Spinal cord (tissue), 9 donors: ENCODE measurements at regions not wholly inside any gene's neighbourhood (a gene's known extent, or its start where the extent isn't known, plus 50 kb on each side); places are given as distances from the start of the nearest gene placed in this dataset.

Source experiments
- DNase-seq, 6 donors: peaks; one replicate each; pipeline versions ENCODE4 v3.0.0 to v3.0.0-alpha.2; 2013 to 2015; ENCODE audit warnings: low spot score in 6 of 6, low read depth in 4 of 6
- H3K27ac ChIP-seq: one replicate; pipeline ENCODE4 v1.5.1; 2013; ENCODE audit warnings: low read depth, low read length, control low read depth
- H3K27me3 ChIP-seq: one replicate; pipeline ENCODE4 v1.6.1; 2013; ENCODE audit warnings: low read length; ENCODE audit not compliant: control insufficient read depth, insufficient read depth
- H3K36me3 ChIP-seq: one replicate; pipeline ENCODE4 v1.6.1; 2013; ENCODE audit warnings: low read length; ENCODE audit not compliant: control insufficient read depth, insufficient read depth
- H3K4me1 ChIP-seq: one replicate; pipeline ENCODE4 v1.6.1; 2013; ENCODE audit warnings: low read length; ENCODE audit not compliant: control insufficient read depth, insufficient read depth
- H3K4me3 ChIP-seq: one replicate; pipeline ENCODE4 v1.5.1; 2013; ENCODE audit warnings: low read depth, low read length, control low read depth
- H3K9me3 ChIP-seq: one replicate; pipeline ENCODE4 v1.6.1; 2013; ENCODE audit warnings: low read length; ENCODE audit not compliant: control insufficient read depth, insufficient read depth
- WGBS: methylation state at CpG from one replicate; pipeline ENCODE4 v1.1.5; 2013; ENCODE audit warnings: missing lambda C conversion rate; ENCODE audit not compliant: insufficient coverage; 5-methylcytosine and 5-hydroxymethylcytosine counted together
- donor health status: healthy.

GRCh38 chr19:28940751-28941500 is 272.0 kb downstream of the UQCRFS1 start:
- WGBS: 73% methylated on average over 5 of the region's 7 CpGs
- Histone ChIP-seq H3K36me3 (no peaks in the 10 kb centered on the region), H3K9me3 (no peaks in the 10 kb centered on the region), H3K27me3 (no peaks in the 10 kb centered on the region), H3K4me1 (no peaks in the 10 kb centered on the region), H3K4me3 (no peak overlapping the region), H3K27ac (no peak overlapping the region)
- no peak for DNase-seq

- no peak for DNase-seq
- Histone ChIP-seq H3K36me3 (no peaks in the 10 kb centered on the region), H3K4me3 (no peak overlapping the region), H3K4me1 (no peaks in the 10 kb centered on the region), H3K27me3 (no peaks in the 10 kb centered on the region), H3K27ac (no peak overlapping the region), H3K9me3 (no peaks in the 10 kb centered on the region)
Observed at GRCh38 chr19:28939236-28939635, 273.7 kb downstream of the UQCRFS1 start.

- DNase-seq: no peak
- Histone ChIP-seq H3K27me3 (no peaks in the 10 kb centered on the region), H3K4me1 (no peaks in the 10 kb centered on the region), H3K4me3 (no peak overlapping the region), H3K36me3 (no peaks in the 10 kb centered on the region), H3K9me3 (no peaks in the 10 kb centered on the region), H3K27ac (no peak overlapping the region)
- no CpG with 5 or more reads among the region's 1 CpG for WGBS
Observed at GRCh38 chr19:28936001-28936400, 276.9 kb downstream of the UQCRFS1 start.

GRCh38 chr19:28934631-28935030 is 278.3 kb downstream of the UQCRFS1 start:
- H3K9me3 ChIP-seq: no peaks in the 10 kb centered on the region
- H3K27me3 ChIP-seq: no peaks in the 10 kb centered on the region
- H3K4me3 ChIP-seq: no peak overlapping the region
- no peak for DNase-seq
- no peaks in the 10 kb centered on the region for H3K4me1 ChIP-seq
- H3K27ac ChIP-seq: no peak overlapping the region
- no peaks in the 10 kb centered on the region for H3K36me3 ChIP-seq

GRCh38 chr19:28933039-28933438 is 279.9 kb downstream of the UQCRFS1 start:
- H3K9me3 ChIP-seq: no peaks in the 10 kb centered on the region
- H3K36me3 ChIP-seq: no peaks in the 10 kb centered on the region
- no peaks in the 10 kb centered on the region for H3K4me1 ChIP-seq
- no peaks in the 10 kb centered on the region for H3K27me3 ChIP-seq
- no peak for DNase-seq
- 100% methylated on average over 1 of the region's 4 CpGs for WGBS
- no peak overlapping the region for H3K27ac ChIP-seq
- H3K4me3 ChIP-seq: no peak overlapping the region

GRCh38 chr19:28932446-28932845 is 280.5 kb downstream of the UQCRFS1 start:
- WGBS: 79% methylated on average over 3 of the region's 3 CpGs
- no peaks in the 10 kb centered on the region for H3K36me3 ChIP-seq

GRCh38 chr19:28929006-28929405 is 283.9 kb downstream of the UQCRFS1 start:
- Histone ChIP-seq H3K9me3 (no peaks in the 10 kb centered on the region), H3K27me3 (no peaks in the 10 kb centered on the region), H3K4me3 (no peak overlapping the region), H3K27ac (no peak overlapping the region), H3K4me1 (no peaks in the 10 kb centered on the region), H3K36me3 (no peaks in the 10 kb centered on the region)
- no CpG with 5 or more reads among the region's 3 CpGs for WGBS
- no peak for DNase-seq

More at GRCh38 chr19:28932446-28932845, 280.5 kb downstream of the UQCRFS1 start:
- Histone ChIP-seq H3K4me3 (no peak overlapping the region), H3K27me3 (no peaks in the 10 kb centered on the region), H3K9me3 (no peaks in the 10 kb centered on the region), H3K27ac (no peak overlapping the region), H3K4me1 (no peaks in the 10 kb centered on the region)
- DNase-seq: no peak

- no peak for DNase-seq
- no peak overlapping the region for H3K27ac ChIP-seq
- no peaks in the 10 kb centered on the region for H3K4me1 ChIP-seq
- H3K4me3 ChIP-seq: no peak overlapping the region
- H3K36me3 ChIP-seq: no peaks in the 10 kb centered on the region
- 100% methylated on average over 2 of the region's 4 CpGs for WGBS
- no peaks in the 10 kb centered on the region for H3K9me3 ChIP-seq
- H3K27me3 ChIP-seq: no peaks in the 10 kb centered on the region
Observed at GRCh38 chr19:28927456-28927855, 285.5 kb downstream of the UQCRFS1 start.

- no peak overlapping the region for H3K4me3 ChIP-seq
- H3K9me3 ChIP-seq: no peaks in the 10 kb centered on the region
- DNase-seq: peak in 2 of 6 donors; percentile 41 to 54
- 39% methylated on average over 16 of the region's 17 CpGs for WGBS
- no peak overlapping the region for H3K27ac ChIP-seq
- no peaks in the 10 kb centered on the region for H3K27me3 ChIP-seq
- peaks cover 13% of the 10 kb centered on the region for H3K4me1 ChIP-seq
- no peaks in the 10 kb centered on the region for H3K36me3 ChIP-seq
Observed at GRCh38 chr19:28920269-28921066, 292.5 kb downstream of the UQCRFS1 start.

- no peaks in the 10 kb centered on the region for H3K27me3 ChIP-seq
- DNase-seq: no peak
- WGBS: 46% methylated on average over 7 of the region's 8 CpGs
- H3K4me3 ChIP-seq: no peak overlapping the region
- no peaks in the 10 kb centered on the region for H3K9me3 ChIP-seq
- H3K27ac ChIP-seq: no peak overlapping the region
- H3K36me3 ChIP-seq: no peaks in the 10 kb centered on the region
- peaks cover 20% of the 10 kb centered on the region for H3K4me1 ChIP-seq
Observed at GRCh38 chr19:28917621-28918020, 295.3 kb downstream of the UQCRFS1 start.
